Pancreas (tissue), 10 donors: ENCODE measurements at regions not wholly inside any gene's neighbourhood (a gene's known extent, or its start where the extent isn't known, plus 50 kb on each side); places are given as distances from the start of the nearest gene placed in this dataset.
"Not testable (repeated sequence)": the region's sequence is repeated elsewhere in the genome, so short reads cannot be mapped to it uniquely, and the experiment has no call there.

Source experiments
- ATAC-seq, 4 donors: fragments of 200-7000 bp; cut with Tn5 transposase; one replicate each; pipeline versions ENCODE4 v1.8.0 to v1.9.1; 2020; ENCODE audit warnings: mild to moderate bottlenecking in 4 of 4, moderate library complexity in 4 of 4
- DNase-seq, 6 donors: peaks; one replicate each; pipeline ENCODE4 v3.0.0-alpha.2; 2020
- FAIRE-seq: peaks from 2 replicates; lab custom pipeline; 2012; peaks lifted over from hg19 to GRCh38; lab: Jason Lieb, UNC
- H3K27ac ChIP-seq, 4 donors: fragments of 200-600 bp; sonication (generic); 1 replicate in 3 of 4; 2 replicates in 1 of 4; pipeline versions ENCODE4 v1.5.0 to v1.8.0; 2020
- H3K27me3 ChIP-seq, 4 donors: fragments of 200-600 bp; one replicate each; pipeline ENCODE4 v1.8.0; 2021
- H3K36me3 ChIP-seq, 3 donors: fragments of 200-600 bp; sonication (generic) in 1 of 3; one replicate each; pipeline versions ENCODE4 v1.5.0 to v1.8.0; 2020 to 2021
- H3K4me1 ChIP-seq, 3 donors: fragments of 200-600 bp; one replicate each; pipeline ENCODE4 v1.8.0; 2021
- H3K4me3 ChIP-seq, 4 donors: fragments of 200-600 bp; sonication (generic) in 2 of 4; one replicate each; pipeline versions ENCODE4 v1.5.0 to v1.8.0; 2020 to 2021
- H3K9me3 ChIP-seq, 4 donors: fragments of 200-600 bp; one replicate each; pipeline ENCODE4 v1.8.0; 2021
- CTCF ChIP-seq, 4 donors: fragments of 200-600 bp; sonication (generic) in 3 of 4; IDR thresholded peaks; one replicate each; pipeline versions ENCODE4 v1.5.0 to v1.8.0; 2021; ENCODE audit warnings: antibody characterized with exemption in 4 of 4
- WGBS, 2 donors: extraction: QIAGEN DNeasy Blood & Tissue Kit; methylation state at CpG; one replicate each; pipeline ENCODE4 v1.1.7; 2013; 5-methylcytosine and 5-hydroxymethylcytosine counted together
- intact Hi-C, 3 donors: fragments of 100-400 bp; cut with DNase I; formaldehyde crosslinking; loops; one replicate each; pipeline versions ENCODE4 v1.11.1 to v1.14.2; 2022
- donor health status: healthy with polysubstance abuse.
- donor health status: DM: no; HTN: no; CAD: no; lungs with moderate emphysema.
- donor health status: DM: no; HTN: no; CAD: no.
- donor health status: control.
- donor health status: control.
- donor health status: Bipolar disorder and iron deficiency.
- donor health status: DM: yes; HTN: yes; CAD: no.
- donor health status: DM: no; HTN: no; CAD: no.
- donor health status: DM: no; HTN: no; CAD: no.
- donor health status: DM: yes; HTN: yes; CAD: no.

GRCh38 chr7:17095931-17096330 lies 202.5 kb upstream of the AHR start:
- ATAC-seq (no peak), FAIRE-seq (no peak), DNase-seq (no peak)
- intact Hi-C loops, result no loop called here
- no peaks in the 10 kb centered on the region for H3K27me3 ChIP-seq
- WGBS, 2 donors, result 63 to 80% methylated on average over 2 of the region's 2 CpGs
- H3K4me1 ChIP-seq, result peaks cover 21 to 35% (median 30%) of the 10 kb centered on the region in 3 donors
- no peaks in the 10 kb centered on the region for H3K36me3 ChIP-seq
- no peak overlapping the region for H3K27ac ChIP-seq
- H3K4me3 ChIP-seq, result no peak overlapping the region
- H3K9me3 ChIP-seq, result no peaks in the 10 kb centered on the region
- no peak for TF ChIP-seq CTCF (IDR thresholded peaks at IDR 0.05)

DNA sequence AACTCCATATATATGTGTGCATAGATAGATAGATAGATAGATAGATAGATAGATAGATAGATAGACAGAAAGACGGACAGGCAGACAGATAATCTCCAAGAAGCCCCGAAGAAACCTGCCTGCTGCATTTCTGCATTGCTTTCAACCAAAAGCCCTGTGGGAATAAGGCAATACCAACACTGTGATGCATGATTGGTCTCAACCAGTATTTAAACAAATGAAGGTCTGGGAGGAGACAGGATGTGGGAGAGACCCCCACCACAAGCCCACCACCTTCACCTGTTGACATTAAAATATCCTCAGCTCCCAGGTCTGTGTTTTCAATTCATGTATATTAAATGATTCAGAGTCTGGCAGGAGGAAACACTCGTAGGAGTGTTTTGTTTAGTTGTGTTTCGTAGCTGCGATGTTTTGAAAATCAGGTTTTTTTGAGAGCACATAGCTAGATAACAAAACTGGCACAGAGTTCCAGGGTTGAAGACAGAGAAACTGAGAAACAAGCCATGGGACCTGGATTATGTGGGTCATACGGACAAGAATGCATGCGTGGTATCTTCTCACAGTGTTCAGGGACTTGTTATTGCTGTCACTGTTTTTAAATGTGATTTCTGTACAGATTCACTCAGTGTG lies 200.7 kb upstream of the AHR start:
- Histone ChIP-seq H3K9me3 (no peaks in the 10 kb centered on the region), H3K4me3 (peak overlapping the region in 1 of 4 donors; percentile 12), H3K4me1 (peaks cover 21 to 35% (median 30%) of the 10 kb centered on the region in 3 donors), H3K27ac (peak overlapping the region in 3 of 4 donors; percentile 67 to 91 (median 90)), H3K36me3 (no peaks in the 10 kb centered on the region), H3K27me3 (no peaks in the 10 kb centered on the region)
- ATAC-seq (peak in 2 of 4 donors; percentile 6 to 11), FAIRE-seq (no peak), DNase-seq (no peak)
- intact Hi-C loops, result no loop called here
- no peak for TF ChIP-seq CTCF (IDR thresholded peaks at IDR 0.05)
- WGBS, 2 donors, result 33 to 38% methylated on average over 7 of the region's 7 CpGs

GRCh38 chr7:17098515-17098914 lies 199.9 kb upstream of the AHR start:
- Histone ChIP-seq H3K27me3 (no peaks in the 10 kb centered on the region), H3K27ac (peak overlapping the region; percentile 60 to 91 (median 78)), H3K9me3 (no peaks in the 10 kb centered on the region), H3K4me1 (peaks cover 21 to 35% (median 30%) of the 10 kb centered on the region in 3 donors), H3K4me3 (no peak overlapping the region), H3K36me3 (no peaks in the 10 kb centered on the region)
- 84 to 90% methylated on average over 1 of the region's 1 CpG for WGBS, 2 donors
- no peak for DNase-seq
- intact Hi-C loops, result no loop called here
- no peak for TF ChIP-seq CTCF (IDR thresholded peaks at IDR 0.05)
- no peak for FAIRE-seq
- peak in 3 of 4 donors; percentile 4 to 10 (median 6) for ATAC-seq

DNA sequence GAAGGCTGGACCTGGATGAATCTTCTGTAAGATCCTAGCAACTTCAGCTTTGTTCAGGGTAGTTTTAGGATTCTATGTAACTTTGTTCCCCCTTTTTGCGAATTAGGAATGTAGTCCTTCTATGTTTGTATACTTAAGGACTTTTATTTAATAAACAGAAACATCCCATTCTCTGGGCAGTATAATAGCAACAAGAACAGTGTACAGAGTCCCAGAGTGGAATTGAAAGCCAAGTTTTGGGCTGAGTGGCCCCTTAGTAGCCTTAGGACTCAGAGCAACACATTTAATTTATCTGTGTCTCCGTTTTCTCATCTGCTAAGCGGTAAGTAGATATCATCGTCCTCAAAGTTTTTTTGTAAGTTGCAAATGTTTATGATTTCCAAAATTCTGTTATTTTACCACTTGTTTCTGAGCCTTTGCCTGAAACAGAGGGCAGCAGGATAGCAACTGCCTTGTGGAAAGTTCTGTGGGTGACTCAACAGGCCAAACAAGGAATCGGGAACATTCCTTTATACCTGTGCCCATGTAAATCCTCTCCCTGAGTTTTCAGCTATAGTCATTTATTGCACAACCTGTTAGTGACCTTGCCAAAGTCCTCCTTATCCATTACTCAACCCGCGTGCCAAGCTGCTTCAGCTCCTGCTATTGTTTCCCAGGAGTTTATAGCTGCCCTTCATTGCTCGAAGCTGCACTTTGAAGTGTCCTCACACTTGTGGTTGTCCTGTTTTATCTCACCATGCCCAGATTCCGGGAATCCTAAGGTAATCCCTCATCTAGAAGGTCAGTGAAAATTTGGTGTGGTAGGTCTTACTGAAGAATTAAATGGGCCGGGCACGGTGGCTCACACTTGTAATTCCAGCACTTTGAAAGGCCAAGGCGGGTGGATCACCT lies 199.1 kb upstream of the AHR start:
- DNase-seq (peak; percentile 58 to 86 (median 80)), FAIRE-seq (no peak), ATAC-seq (peak; percentile 91 to 97 (median 96))
- Histone ChIP-seq H3K4me1 (peaks cover 21 to 35% (median 30%) of the 10 kb centered on the region in 3 donors), H3K27ac (peak overlapping the region; percentile 60 to 91 (median 78)), H3K36me3 (no peaks in the 10 kb centered on the region), H3K9me3 (no peaks in the 10 kb centered on the region), H3K4me3 (no peak overlapping the region), H3K27me3 (no peaks in the 10 kb centered on the region)
- WGBS, 2 donors, result 31 to 33% methylated on average over 12 of the region's 12 CpGs
- intact Hi-C loops, result no loop called here
- TF ChIP-seq CTCF (IDR thresholded peaks at IDR 0.05), result no peak

DNA sequence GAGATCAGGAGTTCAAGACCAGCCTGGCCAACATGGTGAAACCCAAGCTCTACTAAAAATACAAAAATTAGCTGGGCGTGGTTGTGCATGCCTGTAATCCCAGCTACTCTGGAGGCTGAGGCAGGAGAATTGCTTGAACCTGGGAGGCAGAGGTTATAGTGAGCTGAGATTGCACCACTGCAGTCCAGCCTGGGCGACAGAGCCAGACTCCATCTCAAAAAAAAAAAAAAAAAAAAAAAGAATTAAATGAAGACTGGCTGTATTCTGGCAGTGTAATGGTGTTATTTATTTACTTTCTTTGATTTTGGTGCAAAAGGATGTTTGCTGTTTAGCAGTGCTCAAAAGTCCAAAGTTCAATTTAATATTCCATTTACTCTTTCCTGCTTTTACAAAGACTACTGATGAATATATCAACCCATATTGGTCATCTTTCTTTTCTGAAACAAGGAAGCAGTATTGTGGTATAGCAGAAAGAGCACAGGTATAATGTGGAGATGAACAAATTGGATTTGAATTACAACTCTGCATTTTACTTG lies 198.4 kb upstream of the AHR start:
- H3K36me3 ChIP-seq, H3K4me3 ChIP-seq, DNase-seq, FAIRE-seq, H3K9me3 ChIP-seq, H3K27me3 ChIP-seq, intact Hi-C loops: not testable (repeated sequence)
- Histone ChIP-seq H3K4me1 (peaks cover 21 to 35% (median 30%) of the 10 kb centered on the region in 3 donors), H3K27ac (peak overlapping the region; percentile 60 to 91 (median 78))
- peak; percentile 5 to 44 (median 22) for ATAC-seq
- 69 to 78% methylated on average over 2 of the region's 2 CpGs for WGBS, 2 donors
